LNCAP (cell line): ENCODE measurements at regions not wholly inside any gene's neighbourhood (a gene's known extent, or its start where the extent isn't known, plus 50 kb on each side); places are given as distances from the start of the nearest gene placed in this dataset.

Experiments used
- TF ChIP-seq, protein P1 (sequence below): fragments of 450-650 bp; IDR thresholded peaks from 2 replicates; pipeline ENCODE4 v1.5.1; 2017; ENCODE audit warnings: mild to moderate bottlenecking

GRCh38 chr1:112335351-112335750, 60.7 kb upstream of the CTTNBP2NL start:
- TF ChIP-seq, protein P1, sequence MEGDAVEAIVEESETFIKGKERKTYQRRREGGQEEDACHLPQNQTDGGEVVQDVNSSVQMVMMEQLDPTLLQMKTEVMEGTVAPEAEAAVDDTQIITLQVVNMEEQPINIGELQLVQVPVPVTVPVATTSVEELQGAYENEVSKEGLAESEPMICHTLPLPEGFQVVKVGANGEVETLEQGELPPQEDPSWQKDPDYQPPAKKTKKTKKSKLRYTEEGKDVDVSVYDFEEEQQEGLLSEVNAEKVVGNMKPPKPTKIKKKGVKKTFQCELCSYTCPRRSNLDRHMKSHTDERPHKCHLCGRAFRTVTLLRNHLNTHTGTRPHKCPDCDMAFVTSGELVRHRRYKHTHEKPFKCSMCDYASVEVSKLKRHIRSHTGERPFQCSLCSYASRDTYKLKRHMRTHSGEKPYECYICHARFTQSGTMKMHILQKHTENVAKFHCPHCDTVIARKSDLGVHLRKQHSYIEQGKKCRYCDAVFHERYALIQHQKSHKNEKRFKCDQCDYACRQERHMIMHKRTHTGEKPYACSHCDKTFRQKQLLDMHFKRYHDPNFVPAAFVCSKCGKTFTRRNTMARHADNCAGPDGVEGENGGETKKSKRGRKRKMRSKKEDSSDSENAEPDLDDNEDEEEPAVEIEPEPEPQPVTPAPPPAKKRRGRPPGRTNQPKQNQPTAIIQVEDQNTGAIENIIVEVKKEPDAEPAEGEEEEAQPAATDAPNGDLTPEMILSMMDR, result no peak

GRCh38 chr1:112337028-112337531, 58.9 kb upstream of the CTTNBP2NL start:
- TF ChIP-seq, protein P1, result peak; percentile 65

DNA sequence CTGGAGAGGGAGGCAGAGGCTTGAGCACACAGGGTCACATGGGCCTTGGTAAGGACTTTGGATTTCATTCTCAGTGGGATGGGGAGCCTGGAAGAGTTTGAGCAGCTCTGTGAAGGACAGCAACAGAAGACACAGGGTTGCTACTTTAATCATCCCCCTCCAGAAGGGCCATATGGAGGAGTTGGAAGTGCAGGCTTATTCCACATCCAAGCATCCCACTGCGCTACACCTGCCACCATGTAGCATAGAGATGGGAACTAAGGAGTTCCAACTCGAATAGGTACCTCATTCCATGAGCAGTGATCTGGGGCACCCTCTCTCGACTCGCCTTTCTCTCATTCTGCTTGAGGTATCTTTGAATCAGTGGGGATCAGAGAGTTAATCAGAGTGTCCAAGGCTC, 54.0 kb upstream of the CTTNBP2NL start:
- TF ChIP-seq, protein P1, result no peak

- TF ChIP-seq, protein P1, result no peak
Observed at GRCh38 chr1:112342558-112342957, 53.5 kb upstream of the CTTNBP2NL start.

DNA sequence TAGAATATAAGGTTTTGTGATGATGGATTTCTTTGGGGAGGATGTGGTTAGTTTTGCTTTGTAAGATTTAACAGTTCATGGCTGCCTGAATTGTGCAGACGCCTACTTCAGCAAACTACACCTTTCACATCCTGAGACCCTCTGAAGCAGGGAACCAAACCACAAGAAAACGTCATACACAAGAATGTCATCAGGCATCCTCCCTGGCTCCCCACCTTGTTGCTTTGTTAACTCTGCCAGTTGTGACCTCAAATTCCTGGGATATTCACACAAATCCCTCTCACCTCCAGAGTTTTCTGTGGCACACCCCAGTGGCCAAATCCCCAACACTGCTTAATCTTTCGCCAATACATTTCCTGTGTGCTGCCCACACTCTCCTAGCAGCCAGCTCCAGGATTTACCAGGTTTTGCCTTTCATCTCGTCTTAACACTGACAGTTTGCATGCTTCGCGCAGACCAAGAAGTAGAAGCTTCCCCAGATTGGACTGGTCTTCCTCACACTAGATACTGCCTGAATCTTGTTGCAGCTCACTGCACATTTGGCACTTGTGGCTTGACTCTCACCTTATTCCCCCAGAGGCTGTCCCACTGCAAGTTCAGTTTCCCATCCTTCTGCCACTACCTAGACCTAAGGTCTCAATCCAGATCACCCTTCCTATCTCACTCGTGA, 51.1 kb upstream of the CTTNBP2NL start:
- TF ChIP-seq, protein P1, result no peak
